ENCODE measurements at regions not wholly inside any gene's neighbourhood (a gene's known extent, or its start where the extent isn't known, plus 50 kb on each side); places are given as distances from the start of the nearest gene placed in this dataset.
A peak's percentile ranks its signal among the peaks of the same experiment; 100 is the strongest.

GRCh38 chr10:21047096-21047495, 150.0 kb upstream of the NEBL start:
- Histone ChIP-seq H4K20me1 (ENCODE audit: control insufficient read depth, extremely low read depth, insufficient read depth, low read length) (no peaks in the 10 kb centered on the region), H3K4me3 (replicated peaks in 1 of 4; ENCODE audit: control extremely low read depth in 1 of 4, insufficient read depth in 1 of 4, low read depth in 3 of 4, low read length in 4 of 4) (no peak overlapping the region), H3K4me2 (ENCODE audit: extremely low read depth, insufficient read depth, low read length) (no peak overlapping the region), H3K79me2 (ENCODE audit: control insufficient read depth, insufficient read depth, low read length) (no peaks in the 10 kb centered on the region), H3K36me3 (ENCODE audit: control insufficient read depth, insufficient read depth, low read length) (no peaks in the 10 kb centered on the region), H3K9ac (ENCODE audit: insufficient read depth, low read length) (no peak overlapping the region), H2AFZ (ENCODE audit: low read length) (no peak overlapping the region), H3K27ac (ENCODE audit: insufficient read depth, low read length) (no peak overlapping the region), H3K4me1 (ENCODE audit: control insufficient read depth, extremely low read depth, insufficient read depth, low read length) (no peaks in the 10 kb centered on the region), H3K9me3 (ENCODE audit: control insufficient read depth, insufficient read depth, low read depth, low read length) (no peaks in the 10 kb centered on the region), H3K27me3 (ENCODE audit: control insufficient read depth, insufficient read depth, low read length) (no peaks in the 10 kb centered on the region)
- no peak for DNase-seq (ENCODE audit: low read depth in 2 of 2)
- no peak for TF ChIP-seq EZH2 (IDR thresholded peaks at IDR 0.05; ENCODE audit: low read length, missing control alignments)
- TF ChIP-seq CTCF (conservative IDR thresholded peaks at IDR 0.05 in 1 of 2, IDR thresholded peaks at IDR 0.05 in 1 of 2; ENCODE audit: low read depth in 1 of 2, low read length in 2 of 2) = no peak

- Histone ChIP-seq H3K9me3 (ENCODE audit: control insufficient read depth, insufficient read depth, low read depth, low read length) (no peaks in the 10 kb centered on the region), H3K79me2 (ENCODE audit: control insufficient read depth, insufficient read depth, low read length) (no peaks in the 10 kb centered on the region), H3K4me2 (ENCODE audit: extremely low read depth, insufficient read depth, low read length) (no peak overlapping the region), H3K4me3 (replicated peaks in 1 of 4; ENCODE audit: control extremely low read depth in 1 of 4, insufficient read depth in 1 of 4, low read depth in 3 of 4, low read length in 4 of 4) (no peak overlapping the region), H2AFZ (ENCODE audit: low read length) (no peak overlapping the region), H3K9ac (ENCODE audit: insufficient read depth, low read length) (no peak overlapping the region), H4K20me1 (ENCODE audit: control insufficient read depth, extremely low read depth, insufficient read depth, low read length) (no peaks in the 10 kb centered on the region), H3K27me3 (ENCODE audit: control insufficient read depth, insufficient read depth, low read length) (no peaks in the 10 kb centered on the region), H3K27ac (ENCODE audit: insufficient read depth, low read length) (no peak overlapping the region), H3K36me3 (ENCODE audit: control insufficient read depth, insufficient read depth, low read length) (no peaks in the 10 kb centered on the region), H3K4me1 (ENCODE audit: control insufficient read depth, extremely low read depth, insufficient read depth, low read length) (no peaks in the 10 kb centered on the region)
- DNase-seq (ENCODE audit: low read depth in 2 of 2) = no peak
- TF ChIP-seq EZH2 (IDR thresholded peaks at IDR 0.05; ENCODE audit: low read length, missing control alignments) (no peak), CTCF (conservative IDR thresholded peaks at IDR 0.05 in 1 of 2, IDR thresholded peaks at IDR 0.05 in 1 of 2; ENCODE audit: low read depth in 1 of 2, low read length in 2 of 2) (no peak)
These were observed 145.9 kb upstream of the NEBL start for GRCh38 chr10:21043044-21043443.

GRCh38 chr10:21042536-21042935, 145.4 kb upstream of the NEBL start:
- Histone ChIP-seq H4K20me1 (ENCODE audit: control insufficient read depth, extremely low read depth, insufficient read depth, low read length) (no peaks in the 10 kb centered on the region), H2AFZ (ENCODE audit: low read length) (no peak overlapping the region), H3K27me3 (ENCODE audit: control insufficient read depth, insufficient read depth, low read length) (no peaks in the 10 kb centered on the region), H3K9me3 (ENCODE audit: control insufficient read depth, insufficient read depth, low read depth, low read length) (no peaks in the 10 kb centered on the region), H3K27ac (ENCODE audit: insufficient read depth, low read length) (no peak overlapping the region), H3K4me1 (ENCODE audit: control insufficient read depth, extremely low read depth, insufficient read depth, low read length) (no peaks in the 10 kb centered on the region), H3K36me3 (ENCODE audit: control insufficient read depth, insufficient read depth, low read length) (no peaks in the 10 kb centered on the region), H3K4me3 (replicated peaks in 1 of 4; ENCODE audit: control extremely low read depth in 1 of 4, insufficient read depth in 1 of 4, low read depth in 3 of 4, low read length in 4 of 4) (no peak overlapping the region), H3K4me2 (ENCODE audit: extremely low read depth, insufficient read depth, low read length) (no peak overlapping the region), H3K79me2 (ENCODE audit: control insufficient read depth, insufficient read depth, low read length) (no peaks in the 10 kb centered on the region), H3K9ac (ENCODE audit: insufficient read depth, low read length) (no peak overlapping the region)
- DNase-seq (ENCODE audit: low read depth in 2 of 2) = peak in 1 of 2 donors; percentile 10
- TF ChIP-seq EZH2 (IDR thresholded peaks at IDR 0.05; ENCODE audit: low read length, missing control alignments) (no peak), CTCF (conservative IDR thresholded peaks at IDR 0.05 in 1 of 2, IDR thresholded peaks at IDR 0.05 in 1 of 2; ENCODE audit: low read depth in 1 of 2, low read length in 2 of 2) (no peak)
